A549 (cell line): ENCODE measurements at regions not wholly inside any gene's neighbourhood (a gene's known extent, or its start where the extent isn't known, plus 50 kb on each side); places are given as distances from the start of the nearest gene placed in this dataset.

Experiments
- CTCF ChIP-seq: fragments of >200 bp; sonication (Bioruptor Twin); formaldehyde crosslinking; IDR thresholded peaks from 3 replicates; pipeline ENCODE4 v1.5.1; 2016
- ELK1 ChIP-seq: fragments of 150-350 bp; IDR thresholded peaks from 2 replicates; pipeline ENCODE4 v1.6.1; 2014; ENCODE audit warnings: low read depth, mild to moderate bottlenecking, low read length
- EP300 ChIP-seq, 2 experiments: fragments of >200 bp; sonication (Bioruptor Twin); formaldehyde crosslinking; IDR thresholded peaks; 2 replicates in 1 of 2; 3 replicates in 1 of 2; pipeline ENCODE4 v1.6.1; 2016 to 2017
- PHF8 ChIP-seq: fragments of 200-600 bp; sonication (generic); IDR thresholded peaks from 2 replicates; pipeline ENCODE4 v1.6.1; 2016; ENCODE audit warnings: low read depth, mild to moderate bottlenecking, antibody characterized with exemption, moderate library complexity, borderline replicate concordance
- POLR2A ChIP-seq: IDR thresholded peaks from 2 replicates; pipeline ENCODE4 v1.6.1; 2012; ENCODE audit warnings: mild to moderate bottlenecking, low read length
- SMC3 ChIP-seq: fragments of >200 bp; sonication (Bioruptor Twin); formaldehyde crosslinking; IDR thresholded peaks from 3 replicates; pipeline ENCODE4 v1.6.1; 2018; ENCODE audit warnings: inconsistent platforms
- USF2 ChIP-seq: fragments of 450-650 bp; IDR thresholded peaks from 2 replicates; pipeline ENCODE4 v1.6.1; 2014; ENCODE audit warnings: antibody characterized with exemption
- TF ChIP-seq, protein P1 (sequence below): fragments of 200-600 bp; sonication (generic); IDR thresholded peaks from 2 replicates; pipeline ENCODE4 v1.6.1; 2016; ENCODE audit warnings: antibody characterized with exemption, mild to moderate bottlenecking, moderate library complexity
- TF ChIP-seq, protein P2 (sequence below): IDR thresholded peaks from 2 replicates; pipeline ENCODE4 v1.6.1; 2012

DNA sequence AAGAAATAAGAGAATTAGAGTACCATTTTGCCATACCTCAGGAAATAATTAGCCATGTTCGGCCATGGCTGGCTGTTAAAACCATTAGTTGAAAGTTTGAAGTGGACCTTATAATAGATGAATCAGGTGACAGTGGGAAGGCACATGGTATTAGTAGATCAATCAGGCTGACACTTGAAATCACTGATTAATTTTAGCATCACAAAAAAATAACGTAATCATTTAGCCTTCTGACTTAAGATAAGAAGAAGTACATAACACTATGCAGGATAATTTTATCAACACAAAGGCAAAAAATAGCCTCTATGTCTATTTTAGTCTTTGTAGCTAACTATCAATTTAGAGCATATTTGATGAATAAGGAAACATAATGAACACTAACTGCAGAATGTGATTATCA is 615.5 kb downstream of the PCDH17 start:
- TF ChIP-seq PHF8 (no peak), CTCF (no peak), SMC3 (no peak), ELK1 (no peak), USF2 (no peak), EP300 (IDR thresholded peaks at IDR 0.05) (no peak), POLR2A (no peak)
- TF ChIP-seq, protein P1, sequence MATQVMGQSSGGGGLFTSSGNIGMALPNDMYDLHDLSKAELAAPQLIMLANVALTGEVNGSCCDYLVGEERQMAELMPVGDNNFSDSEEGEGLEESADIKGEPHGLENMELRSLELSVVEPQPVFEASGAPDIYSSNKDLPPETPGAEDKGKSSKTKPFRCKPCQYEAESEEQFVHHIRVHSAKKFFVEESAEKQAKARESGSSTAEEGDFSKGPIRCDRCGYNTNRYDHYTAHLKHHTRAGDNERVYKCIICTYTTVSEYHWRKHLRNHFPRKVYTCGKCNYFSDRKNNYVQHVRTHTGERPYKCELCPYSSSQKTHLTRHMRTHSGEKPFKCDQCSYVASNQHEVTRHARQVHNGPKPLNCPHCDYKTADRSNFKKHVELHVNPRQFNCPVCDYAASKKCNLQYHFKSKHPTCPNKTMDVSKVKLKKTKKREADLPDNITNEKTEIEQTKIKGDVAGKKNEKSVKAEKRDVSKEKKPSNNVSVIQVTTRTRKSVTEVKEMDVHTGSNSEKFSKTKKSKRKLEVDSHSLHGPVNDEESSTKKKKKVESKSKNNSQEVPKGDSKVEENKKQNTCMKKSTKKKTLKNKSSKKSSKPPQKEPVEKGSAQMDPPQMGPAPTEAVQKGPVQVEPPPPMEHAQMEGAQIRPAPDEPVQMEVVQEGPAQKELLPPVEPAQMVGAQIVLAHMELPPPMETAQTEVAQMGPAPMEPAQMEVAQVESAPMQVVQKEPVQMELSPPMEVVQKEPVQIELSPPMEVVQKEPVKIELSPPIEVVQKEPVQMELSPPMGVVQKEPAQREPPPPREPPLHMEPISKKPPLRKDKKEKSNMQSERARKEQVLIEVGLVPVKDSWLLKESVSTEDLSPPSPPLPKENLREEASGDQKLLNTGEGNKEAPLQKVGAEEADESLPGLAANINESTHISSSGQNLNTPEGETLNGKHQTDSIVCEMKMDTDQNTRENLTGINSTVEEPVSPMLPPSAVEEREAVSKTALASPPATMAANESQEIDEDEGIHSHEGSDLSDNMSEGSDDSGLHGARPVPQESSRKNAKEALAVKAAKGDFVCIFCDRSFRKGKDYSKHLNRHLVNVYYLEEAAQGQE, result no peak
- TF ChIP-seq, protein P2, sequence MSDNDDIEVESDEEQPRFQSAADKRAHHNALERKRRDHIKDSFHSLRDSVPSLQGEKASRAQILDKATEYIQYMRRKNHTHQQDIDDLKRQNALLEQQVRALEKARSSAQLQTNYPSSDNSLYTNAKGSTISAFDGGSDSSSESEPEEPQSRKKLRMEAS, result no peak
